Endothelial cell of umbilical vein (primary cell): ENCODE measurements at regions not wholly inside any gene's neighbourhood (a gene's known extent, or its start where the extent isn't known, plus 50 kb on each side); places are given as distances from the start of the nearest gene placed in this dataset.

Experiments
- BruUV-seq: library from RNA; stranded (reverse); fragments of 400-500 nt; replicated peaks from 2 replicates; lab custom pipeline; 2021; lab: Mats Ljungman, UMichigan
- CTCF ChIA-PET: fragments of 300-600, 350-600 bp; sonication (Branson Sonifier 250); formaldehyde crosslinking; loops from one replicate; lab custom pipeline; 2021; ENCODE audit warnings: antibody characterized with exemption, inconsistent platforms; lab: Charles Lee
- POLR2A ChIA-PET: fragments of 300-600, 350-600 bp; sonication (Branson Sonifier 250); formaldehyde crosslinking; loops from one replicate; lab custom pipeline; 2021; ENCODE audit warnings: antibody characterized with exemption, inconsistent platforms; lab: Charles Lee
- DNase-seq: peaks from one replicate; pipeline ENCODE4 v3.0.0-alpha.2; 2011; ENCODE audit warnings: low read depth, low spot score
- FAIRE-seq: peaks from 2 replicates; lab custom pipeline; 2011; peaks lifted over from hg19 to GRCh38; lab: Jason Lieb, UNC
- H2AFZ ChIP-seq: 2 replicates; pipeline ENCODE4 v1.6.0; 2012; ENCODE audit warnings: low read depth, low read length, control low read depth, inconsistent platforms
- H3K27ac ChIP-seq: 2 replicates; pipeline ENCODE4 v1.5.1; 2011; ENCODE audit warnings: low read depth, mild to moderate bottlenecking, control low read depth, low read length, moderate library complexity; ENCODE audit not compliant: insufficient read depth
- H3K27me3 ChIP-seq, 2 experiments: 2 replicates each; pipeline versions ENCODE4 v1.6.0 to v1.6.1; 2011; ENCODE audit warnings: low read length in 2 of 2, mixed read lengths in 1 of 2; ENCODE audit not compliant: control insufficient read depth in 2 of 2, insufficient read depth in 2 of 2
- H3K36me3 ChIP-seq, 2 experiments: 2 replicates in 1 of 2; 3 replicates in 1 of 2; pipeline ENCODE4 v1.5.1; 2011; ENCODE audit warnings: low read length in 2 of 2, mild to moderate bottlenecking in 1 of 2, moderate library complexity in 1 of 2; ENCODE audit not compliant: control insufficient read depth in 2 of 2, insufficient read depth in 2 of 2; ENCODE audit errors: extremely low read depth in 1 of 2
- H3K4me1 ChIP-seq: 3 replicates; pipeline ENCODE4 v1.5.1; 2011; ENCODE audit warnings: mild to moderate bottlenecking, low read length; ENCODE audit not compliant: control insufficient read depth, insufficient read depth; ENCODE audit errors: extremely low read depth
- H3K4me2 ChIP-seq: 2 replicates; pipeline ENCODE4 v1.6.1; 2011; ENCODE audit warnings: low read length, control low read depth, mixed read lengths; ENCODE audit not compliant: insufficient read depth
- H3K4me3 ChIP-seq, 3 experiments: fragments of 200-600 bp in 1 of 3; sonication (generic), shearing (Covaris generic) in 1 of 3; replicated peaks in 1 of 3; 2 replicates each; pipeline ENCODE4 v1.5.1; 2011 to 2016; ENCODE audit warnings: control low read depth in 3 of 3, low read length in 3 of 3, mild to moderate bottlenecking in 2 of 3, inconsistent platforms in 1 of 3, low read depth in 1 of 3, moderate library complexity in 1 of 3; ENCODE audit not compliant: insufficient read depth in 1 of 3
- H3K79me2 ChIP-seq: 2 replicates; pipeline ENCODE4 v1.6.0; 2012; ENCODE audit warnings: low read length, inconsistent platforms; ENCODE audit not compliant: control insufficient read depth, insufficient read depth
- H3K9ac ChIP-seq: replicated peaks from 2 replicates; pipeline ENCODE3; 2011; ENCODE audit warnings: low read length, control low read depth; ENCODE audit not compliant: insufficient read depth; ENCODE audit errors: extremely low read depth
- H3K9me1 ChIP-seq: replicated peaks from 3 replicates; pipeline ENCODE4 v1.6.0; 2011; ENCODE audit warnings: mild to moderate bottlenecking, low read length; ENCODE audit not compliant: control insufficient read depth, insufficient read depth; ENCODE audit errors: extremely low read depth
- H3K9me3 ChIP-seq: replicated peaks from 2 replicates; pipeline ENCODE4 v1.5.1; 2012; ENCODE audit warnings: low read length, inconsistent platforms; ENCODE audit not compliant: control insufficient read depth, insufficient read depth
- H4K20me1 ChIP-seq: replicated peaks from 2 replicates; pipeline ENCODE3; 2011; ENCODE audit warnings: mild to moderate bottlenecking, low read length; ENCODE audit not compliant: control insufficient read depth, insufficient read depth; ENCODE audit errors: extremely low read depth
- CTCF ChIP-seq, 2 donors: IDR thresholded peaks; 1 replicate in 1 of 2; 2 replicates in 1 of 2; pipeline ENCODE4 v1.5.1; 2011; ENCODE audit warnings: low read length in 2 of 2, mild to moderate bottlenecking in 2 of 2, moderate library complexity in 2 of 2, control low read depth in 1 of 2, inconsistent platforms in 1 of 2, low read depth in 1 of 2; ENCODE audit not compliant: insufficient read depth in 1 of 2; ENCODE audit errors: extremely low read depth in 1 of 2
- EZH2 ChIP-seq: IDR thresholded peaks from 2 replicates; pipeline ENCODE4 v1.6.1; 2012; ENCODE audit warnings: borderline replicate concordance, low read depth, mild to moderate bottlenecking, moderate library complexity, low read length, inconsistent platforms; ENCODE audit not compliant: severe bottlenecking
- FOS ChIP-seq: IDR thresholded peaks from 2 replicates; pipeline ENCODE4 v1.6.1; 2011; ENCODE audit warnings: mild to moderate bottlenecking, low read length, moderate library complexity, borderline replicate concordance; ENCODE audit not compliant: insufficient read depth
- GATA2 ChIP-seq: IDR thresholded peaks from 2 replicates; pipeline ENCODE4 v1.7.0; 2011; ENCODE audit warnings: low read depth, mild to moderate bottlenecking, moderate library complexity, mixed read lengths, low read length; ENCODE audit not compliant: insufficient read length, insufficient read depth
- JUN ChIP-seq: IDR thresholded peaks from 2 replicates; pipeline ENCODE4 v1.6.1; 2011; ENCODE audit warnings: borderline replicate concordance, low read depth; ENCODE audit not compliant: insufficient read length, insufficient read depth
- MAX ChIP-seq: IDR thresholded peaks from 2 replicates; pipeline ENCODE4 v1.6.1; 2011; ENCODE audit not compliant: insufficient read depth, insufficient read length
- MYC ChIP-seq: IDR thresholded peaks from one replicate; pipeline ENCODE4 v1.6.1; 2011; ENCODE audit warnings: mild to moderate bottlenecking, low read depth, low read length
- POLR2A ChIP-seq: IDR thresholded peaks from 2 replicates; pipeline ENCODE4 v1.6.1; 2012; ENCODE audit warnings: low read depth, mild to moderate bottlenecking, control low read depth, low read length
- POLR2AphosphoS5 ChIP-seq: IDR thresholded peaks from 2 replicates; pipeline ENCODE4 v1.6.1; 2012; ENCODE audit warnings: low read depth, mild to moderate bottlenecking, control low read depth, low read length, moderate library complexity; ENCODE audit not compliant: insufficient read depth
- dilution Hi-C: fragments of 300-500 bp; cut with MboI; formaldehyde crosslinking; loops from one replicate; pipeline ENCODE4 v1.15.0; 2019; ENCODE audit warnings: low sequenced_read_pairs; ENCODE audit not compliant: extremely low pct_ligation_motif_present
- intact Hi-C: fragments of 100-400 bp; cut with micrococcal nuclease; formaldehyde crosslinking; loops from one replicate; pipeline ENCODE4 v1.10.0; 2022

- Histone ChIP-seq H3K9me1 (no peaks in the 10 kb centered on the region), H3K4me2 (no peak overlapping the region), H3K4me3 (no peak overlapping the region), H3K9me3 (no peaks in the 10 kb centered on the region), H3K27ac (no peak overlapping the region), H3K9ac (no peak overlapping the region), H3K27me3 (peaks cover 0 to 4% of the 10 kb centered on the region in 2 experiments), H3K36me3 (no peaks in the 10 kb centered on the region), H4K20me1 (no peaks in the 10 kb centered on the region), H2AFZ (no peak overlapping the region), H3K79me2 (no peaks in the 10 kb centered on the region), H3K4me1 (no peaks in the 10 kb centered on the region)
- ChIA-PET CTCF (no interaction called here), POLR2A (no interaction called here)
- intact Hi-C loops (no loop called here), dilution Hi-C loops (no loop called here)
- BruUV-seq = no TSS peak
- DNase-seq = no peak
- FAIRE-seq = no peak
- no peak for TF ChIP-seq CTCF (IDR thresholded peaks at IDR 0.05; ENCODE audit: extremely low read depth in 1 of 2, insufficient read depth in 1 of 2, low read depth in 1 of 2, low read length in 2 of 2)
- no peak for TF ChIP-seq FOS
- TF ChIP-seq EZH2 = no peak
- no peak for TF ChIP-seq MYC
- TF ChIP-seq GATA2 = no peak
- TF ChIP-seq JUN = no peak
- TF ChIP-seq POLR2A = no peak
- no peak for TF ChIP-seq POLR2AphosphoS5
- TF ChIP-seq MAX = no peak
Observed at GRCh38 chr7:85512790-85513189, 325.9 kb upstream of the SEMA3D start.
